GM20000 (cell line): ENCODE measurements at regions not wholly inside any gene's neighbourhood (a gene's known extent, or its start where the extent isn't known, plus 50 kb on each side); places are given as distances from the start of the nearest gene placed in this dataset.
A peak's percentile ranks its signal among the peaks of the same experiment; 100 is the strongest.

Experiments used
- DNase-seq: peaks from one replicate; pipeline ENCODE4 v3.0.0; 2012; ENCODE audit warnings: low spot score
- CTCF ChIP-seq: IDR thresholded peaks from 2 replicates; pipeline ENCODE4 v1.5.1; 2012; ENCODE audit warnings: mild to moderate bottlenecking, control low read depth; ENCODE audit errors: extremely low read depth, missing control alignments

- TF ChIP-seq CTCF: peak; percentile 37
- DNase-seq: peak; percentile 26
These were observed 129.7 kb downstream of the FAXC start for GRCh38 chr6:99219788-99220187.

GRCh38 chr6:99216959-99217358 is 132.5 kb downstream of the FAXC start:
- TF ChIP-seq CTCF: no peak
- no peak for DNase-seq

- no peak for TF ChIP-seq CTCF
- no peak for DNase-seq
These were observed 153.4 kb downstream of the FAXC start for GRCh38 chr6:99195986-99196655.

DNA sequence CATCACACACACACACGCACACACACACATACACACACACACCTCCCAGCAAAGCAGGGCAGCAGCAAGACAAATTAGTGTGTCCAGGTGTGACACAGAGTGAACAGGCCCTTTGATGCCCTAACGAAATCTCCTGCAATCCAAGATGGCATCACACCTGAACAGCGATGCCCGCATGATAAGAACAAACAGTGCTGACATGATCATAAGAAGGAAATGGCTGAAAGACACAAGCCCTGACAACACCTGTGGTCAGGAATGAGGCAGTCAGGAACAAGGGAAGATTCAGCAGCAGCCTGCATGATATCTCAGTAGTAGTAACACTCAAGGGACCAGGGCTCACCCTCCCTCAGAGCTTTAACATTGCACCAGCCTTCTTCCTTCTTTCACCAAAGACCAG is 156.9 kb downstream of the FAXC start:
- DNase-seq: no peak
- TF ChIP-seq CTCF: no peak

GRCh38 chr6:99189823-99190721 is 159.4 kb downstream of the FAXC start:
- DNase-seq: peak; percentile 65
- TF ChIP-seq CTCF: no peak

- DNase-seq: no peak
- no peak for TF ChIP-seq CTCF
These were observed 162.0 kb downstream of the FAXC start for GRCh38 chr6:99187429-99187828.

- no peak for TF ChIP-seq CTCF
- no peak for DNase-seq
These were observed 163.1 kb downstream of the FAXC start for GRCh38 chr6:99186417-99186816.
